Lung (tissue), 11 donors: ENCODE measurements at regions not wholly inside any gene's neighbourhood (a gene's known extent, or its start where the extent isn't known, plus 50 kb on each side); places are given as distances from the start of the nearest gene placed in this dataset.

Source experiments
- ATAC-seq: fragments of 200-7000 bp; cut with Tn5 transposase; one replicate; pipeline ENCODE4 v1.9.1; 2020; ENCODE audit warnings: moderate number of reproducible peaks; ENCODE audit not compliant: insufficient read depth, low FRiP score
- DNase-seq, 3 donors: peaks; one replicate each; pipeline ENCODE4 v3.0.0-alpha.2; 2013 to 2017
- H3K27ac ChIP-seq, 2 donors: one replicate each; pipeline ENCODE4 v1.5.1; 2013; ENCODE audit warnings: mild to moderate bottlenecking in 2 of 2, moderate library complexity in 2 of 2, control low read depth in 1 of 2, inconsistent platforms in 1 of 2, low read depth in 1 of 2, low read length in 1 of 2
- H3K27me3 ChIP-seq, 3 donors: one replicate each; pipeline ENCODE4 v1.5.1; 2013; ENCODE audit warnings: low read length in 2 of 3; ENCODE audit not compliant: control insufficient read depth in 3 of 3, insufficient read depth in 3 of 3
- H3K36me3 ChIP-seq, 4 donors: one replicate each; pipeline ENCODE4 v1.5.1; 2013; ENCODE audit warnings: low read length in 4 of 4, mild to moderate bottlenecking in 1 of 4, moderate library complexity in 1 of 4; ENCODE audit not compliant: control insufficient read depth in 4 of 4, insufficient read depth in 4 of 4
- H3K4me1 ChIP-seq, 5 donors: one replicate each; pipeline ENCODE4 v1.5.1; 2013; ENCODE audit warnings: low read length in 5 of 5, mild to moderate bottlenecking in 2 of 5, moderate library complexity in 1 of 5; ENCODE audit not compliant: control insufficient read depth in 5 of 5, insufficient read depth in 5 of 5
- H3K4me3 ChIP-seq: one replicate; pipeline ENCODE4 v1.5.1; 2013; ENCODE audit warnings: mild to moderate bottlenecking, control low read depth, moderate library complexity
- H3K9ac ChIP-seq, 2 donors: one replicate each; pipeline ENCODE4 v1.5.1; 2013; ENCODE audit warnings: low read length in 2 of 2, control low read depth in 1 of 2; ENCODE audit not compliant: insufficient read depth in 1 of 2
- H3K9me3 ChIP-seq, 4 donors: one replicate each; pipeline ENCODE4 v1.5.1; 2013; ENCODE audit warnings: low read length in 3 of 4, mild to moderate bottlenecking in 1 of 4, moderate library complexity in 1 of 4; ENCODE audit not compliant: control insufficient read depth in 4 of 4, insufficient read depth in 3 of 4
- WGBS, 2 donors: extraction: QIAGEN DNeasy Blood & Tissue Kit; methylation state at CpG; one replicate each; pipeline ENCODE4 v1.1.7; 2013; 5-methylcytosine and 5-hydroxymethylcytosine counted together
- TF ChIP-seq, protein P1 (sequence below): IDR thresholded peaks from 2 replicates; pipeline ENCODE4 v1.5.1; 2012; ENCODE audit warnings: mild to moderate bottlenecking; ENCODE audit errors: control extremely low read depth, extremely low read depth
- donor health status: control.
- donor health status: control.
- donor health status: Bipolar disorder and iron deficiency.
- donor health status: healthy.
- donor health status: DM: yes; HTN: yes; CAD: no.

DNA sequence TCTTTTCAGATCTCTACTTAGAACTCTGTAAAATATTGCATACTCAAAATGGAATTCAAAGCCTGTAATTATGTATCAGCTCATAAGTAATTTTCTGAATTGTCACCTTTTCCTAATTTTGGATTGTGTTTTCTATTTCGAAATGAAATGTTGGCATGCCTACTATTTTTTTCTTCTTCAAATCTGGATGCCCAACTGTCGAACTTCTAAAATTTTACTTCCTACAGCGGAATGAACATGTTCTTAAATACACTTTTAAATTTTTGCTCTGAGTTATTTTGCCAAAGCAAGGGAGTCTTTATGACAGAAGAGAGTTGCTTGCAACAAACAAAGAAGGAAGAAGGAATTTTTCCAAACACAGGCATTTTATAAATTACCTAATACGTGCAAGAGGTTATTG, 336.0 kb downstream of the ADCYAP1 start:
- 72 to 82% methylated on average over 4 of the region's 4 CpGs for WGBS, 2 donors
- Histone ChIP-seq H3K36me3 (no peaks in the 10 kb centered on the region), H3K9me3 (peaks cover 0 to 7% (median 0%) of the 10 kb centered on the region in 4 donors), H3K4me3 (no peak overlapping the region), H3K27me3 (no peaks in the 10 kb centered on the region), H3K9ac (no peak overlapping the region), H3K27ac (no peak overlapping the region), H3K4me1 (no peaks in the 10 kb centered on the region)
- TF ChIP-seq, protein P1, sequence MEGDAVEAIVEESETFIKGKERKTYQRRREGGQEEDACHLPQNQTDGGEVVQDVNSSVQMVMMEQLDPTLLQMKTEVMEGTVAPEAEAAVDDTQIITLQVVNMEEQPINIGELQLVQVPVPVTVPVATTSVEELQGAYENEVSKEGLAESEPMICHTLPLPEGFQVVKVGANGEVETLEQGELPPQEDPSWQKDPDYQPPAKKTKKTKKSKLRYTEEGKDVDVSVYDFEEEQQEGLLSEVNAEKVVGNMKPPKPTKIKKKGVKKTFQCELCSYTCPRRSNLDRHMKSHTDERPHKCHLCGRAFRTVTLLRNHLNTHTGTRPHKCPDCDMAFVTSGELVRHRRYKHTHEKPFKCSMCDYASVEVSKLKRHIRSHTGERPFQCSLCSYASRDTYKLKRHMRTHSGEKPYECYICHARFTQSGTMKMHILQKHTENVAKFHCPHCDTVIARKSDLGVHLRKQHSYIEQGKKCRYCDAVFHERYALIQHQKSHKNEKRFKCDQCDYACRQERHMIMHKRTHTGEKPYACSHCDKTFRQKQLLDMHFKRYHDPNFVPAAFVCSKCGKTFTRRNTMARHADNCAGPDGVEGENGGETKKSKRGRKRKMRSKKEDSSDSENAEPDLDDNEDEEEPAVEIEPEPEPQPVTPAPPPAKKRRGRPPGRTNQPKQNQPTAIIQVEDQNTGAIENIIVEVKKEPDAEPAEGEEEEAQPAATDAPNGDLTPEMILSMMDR, result no peak
- no peak for ATAC-seq
- DNase-seq, result no peak

DNA sequence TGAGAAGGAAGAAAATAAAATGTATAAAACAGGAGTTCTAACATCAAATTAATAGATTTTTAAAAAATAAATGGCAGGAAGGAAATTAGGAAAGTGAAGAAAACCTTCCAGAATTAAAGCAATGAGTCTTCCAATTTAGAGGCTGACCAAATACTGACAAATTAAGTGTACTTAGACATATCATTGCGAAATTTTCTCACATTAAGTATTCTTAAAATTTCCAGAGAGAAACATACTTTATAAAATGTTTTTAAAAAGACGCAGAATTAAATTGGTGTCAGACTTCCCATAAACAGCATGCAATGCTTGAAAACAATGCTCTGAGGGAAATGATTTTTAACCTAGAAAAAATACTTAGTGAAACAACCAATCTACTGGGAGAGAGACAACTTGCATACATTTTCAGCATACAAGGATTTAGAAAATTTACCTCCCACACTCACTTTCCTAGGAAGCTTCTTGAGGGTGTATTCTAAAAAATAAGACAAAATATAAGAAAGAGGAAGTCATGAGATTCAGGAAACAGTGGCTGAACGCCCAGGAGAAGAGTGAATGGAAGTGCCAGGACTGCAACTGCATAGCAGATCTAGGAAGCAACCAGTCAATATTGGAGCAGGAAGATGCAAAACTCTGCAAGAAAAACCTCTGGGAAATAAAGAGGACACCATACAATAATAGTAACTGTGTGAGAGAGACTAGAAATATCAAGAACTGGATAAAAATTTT, 339.9 kb downstream of the ADCYAP1 start:
- 64 to 65% methylated on average over 3 of the region's 3 CpGs for WGBS, 2 donors
- no peaks in the 10 kb centered on the region for H3K27me3 ChIP-seq
- no peak overlapping the region for H3K9ac ChIP-seq
- peaks cover 0 to 3% (median 0%) of the 10 kb centered on the region in 4 donors for H3K9me3 ChIP-seq
- H3K27ac ChIP-seq, result no peak overlapping the region
- DNase-seq, result no peak
- no peaks in the 10 kb centered on the region for H3K4me1 ChIP-seq
- ATAC-seq, result no peak
- no peak overlapping the region for H3K4me3 ChIP-seq
- TF ChIP-seq, protein P1, result no peak
- no peaks in the 10 kb centered on the region for H3K36me3 ChIP-seq

DNA sequence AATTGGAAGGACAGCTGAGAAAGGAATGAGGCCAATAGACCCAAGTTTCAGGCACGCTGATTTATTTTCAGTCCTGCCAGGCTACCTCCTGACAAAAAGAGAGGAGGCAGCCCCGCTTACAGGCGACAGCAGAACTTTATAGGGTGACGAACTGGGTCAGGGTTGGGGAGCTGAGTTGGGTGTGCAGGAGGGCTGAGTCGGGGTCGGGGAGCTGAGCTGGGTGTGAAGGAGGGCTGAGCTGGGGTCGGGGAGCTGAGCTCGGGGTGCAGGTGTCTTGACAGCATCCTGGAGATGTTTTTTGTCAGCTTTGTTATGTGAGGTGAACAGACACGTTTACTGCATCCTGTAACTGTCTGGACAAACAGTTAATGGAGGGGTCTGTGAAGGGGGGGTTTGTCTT, 342.2 kb downstream of the ADCYAP1 start:
- H3K4me1 ChIP-seq, result no peaks in the 10 kb centered on the region
- H3K9me3 ChIP-seq, result peaks cover 0 to 3% (median under 1%) of the 10 kb centered on the region in 4 donors
- no peaks in the 10 kb centered on the region for H3K27me3 ChIP-seq
- no peaks in the 10 kb centered on the region for H3K36me3 ChIP-seq
- 71 to 76% methylated on average over 9 of the region's 9 CpGs for WGBS, 2 donors
- no peak overlapping the region for H3K4me3 ChIP-seq
- H3K27ac ChIP-seq, result no peak overlapping the region
- TF ChIP-seq, protein P1, result no peak
- DNase-seq, result no peak
- no peak for ATAC-seq
- H3K9ac ChIP-seq, result no peak overlapping the region

DNA sequence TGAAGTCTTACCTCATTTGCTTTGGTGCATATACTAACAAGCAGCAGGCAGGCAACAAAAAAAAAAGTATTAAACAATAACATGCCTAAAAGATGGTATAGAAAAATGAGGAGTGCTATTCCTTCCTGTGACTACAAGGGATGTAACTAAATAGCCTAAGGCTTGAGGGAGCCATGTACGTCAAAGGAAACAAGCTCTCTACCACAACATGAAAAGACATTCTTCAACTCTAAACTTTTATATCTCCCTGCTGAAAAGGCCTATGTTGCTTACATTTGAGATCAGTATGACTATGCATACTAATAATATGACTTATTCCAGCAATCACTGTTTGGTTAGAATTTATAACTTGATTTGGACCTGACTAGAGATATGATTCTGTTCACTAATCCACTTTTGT, 347.9 kb downstream of the ADCYAP1 start:
- H3K9me3 ChIP-seq, result peaks cover 0 to 2% (median 0%) of the 10 kb centered on the region in 4 donors
- no peak for ATAC-seq
- H3K36me3 ChIP-seq, result no peaks in the 10 kb centered on the region
- no peak overlapping the region for H3K9ac ChIP-seq
- DNase-seq, result no peak
- no peak overlapping the region for H3K27ac ChIP-seq
- WGBS, 2 donors, result 82 to 84% methylated on average over 1 of the region's 1 CpG
- H3K4me3 ChIP-seq, result no peak overlapping the region
- H3K27me3 ChIP-seq, result no peaks in the 10 kb centered on the region
- TF ChIP-seq, protein P1, result no peak
- H3K4me1 ChIP-seq, result no peaks in the 10 kb centered on the region
